GM23338 (cell line): ENCODE measurements at regions not wholly inside any gene's neighbourhood (a gene's known extent, or its start where the extent isn't known, plus 50 kb on each side); places are given as distances from the start of the nearest gene placed in this dataset.

Experiments used
- EZH2 ChIP-seq: fragments of 200-600 bp; sonication (generic); IDR thresholded peaks from one replicate; pipeline ENCODE4 v1.8.0; 2017; ENCODE audit warnings: antibody characterized with exemption, mild to moderate bottlenecking, low read depth; ENCODE audit not compliant: unreplicated experiment
- POLR2AphosphoS5 ChIP-seq: IDR thresholded peaks from 2 replicates; pipeline ENCODE4 v1.6.1; 2016; ENCODE audit warnings: antibody characterized with exemption, low read depth
- STAT1 ChIP-seq: IDR thresholded peaks from one replicate; pipeline ENCODE4 v1.6.1; 2016; ENCODE audit warnings: antibody characterized with exemption; ENCODE audit not compliant: unreplicated experiment
- TF ChIP-seq, protein P1 (sequence below), 2 experiments: fragments of 200-600 bp in 1 of 2; sonication (generic) in 1 of 2; conservative IDR thresholded peaks; 2 replicates each; pipeline versions ENCODE4 v1.5.1 to v1.6.1; 2016 to 2017; ENCODE audit warnings: antibody characterized with exemption in 2 of 2, low read depth in 2 of 2, mild to moderate bottlenecking in 2 of 2, moderate library complexity in 1 of 2
- TF ChIP-seq, protein P2 (sequence below): IDR thresholded peaks from 2 replicates; pipeline ENCODE4 v1.6.1; 2016; ENCODE audit warnings: antibody characterized with exemption

DNA sequence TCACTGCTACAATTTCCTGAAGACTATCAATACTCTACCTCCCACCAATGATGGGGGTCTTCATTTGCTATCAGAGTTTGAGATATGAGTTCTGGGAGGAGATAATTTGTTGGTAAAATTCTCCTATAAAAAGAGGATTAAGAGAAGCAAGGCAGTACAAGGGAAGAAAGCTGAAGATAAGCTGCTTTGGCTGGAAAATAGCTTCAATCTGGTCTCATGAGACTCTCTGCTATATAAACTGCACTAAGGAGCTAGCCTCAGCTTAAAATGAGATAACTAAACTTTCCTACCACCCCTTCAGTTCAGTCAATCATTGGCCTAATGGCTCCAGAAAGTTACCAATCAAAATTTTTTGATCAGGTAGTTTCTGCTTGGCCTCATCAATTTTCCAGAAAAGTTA is 2105.0 kb downstream of the ARAP2 start:
- TF ChIP-seq, protein P1, sequence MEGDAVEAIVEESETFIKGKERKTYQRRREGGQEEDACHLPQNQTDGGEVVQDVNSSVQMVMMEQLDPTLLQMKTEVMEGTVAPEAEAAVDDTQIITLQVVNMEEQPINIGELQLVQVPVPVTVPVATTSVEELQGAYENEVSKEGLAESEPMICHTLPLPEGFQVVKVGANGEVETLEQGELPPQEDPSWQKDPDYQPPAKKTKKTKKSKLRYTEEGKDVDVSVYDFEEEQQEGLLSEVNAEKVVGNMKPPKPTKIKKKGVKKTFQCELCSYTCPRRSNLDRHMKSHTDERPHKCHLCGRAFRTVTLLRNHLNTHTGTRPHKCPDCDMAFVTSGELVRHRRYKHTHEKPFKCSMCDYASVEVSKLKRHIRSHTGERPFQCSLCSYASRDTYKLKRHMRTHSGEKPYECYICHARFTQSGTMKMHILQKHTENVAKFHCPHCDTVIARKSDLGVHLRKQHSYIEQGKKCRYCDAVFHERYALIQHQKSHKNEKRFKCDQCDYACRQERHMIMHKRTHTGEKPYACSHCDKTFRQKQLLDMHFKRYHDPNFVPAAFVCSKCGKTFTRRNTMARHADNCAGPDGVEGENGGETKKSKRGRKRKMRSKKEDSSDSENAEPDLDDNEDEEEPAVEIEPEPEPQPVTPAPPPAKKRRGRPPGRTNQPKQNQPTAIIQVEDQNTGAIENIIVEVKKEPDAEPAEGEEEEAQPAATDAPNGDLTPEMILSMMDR (conservative IDR thresholded peaks at IDR 0.05; ENCODE audit: low read depth in 2 of 2): no peak
- TF ChIP-seq, protein P2, sequence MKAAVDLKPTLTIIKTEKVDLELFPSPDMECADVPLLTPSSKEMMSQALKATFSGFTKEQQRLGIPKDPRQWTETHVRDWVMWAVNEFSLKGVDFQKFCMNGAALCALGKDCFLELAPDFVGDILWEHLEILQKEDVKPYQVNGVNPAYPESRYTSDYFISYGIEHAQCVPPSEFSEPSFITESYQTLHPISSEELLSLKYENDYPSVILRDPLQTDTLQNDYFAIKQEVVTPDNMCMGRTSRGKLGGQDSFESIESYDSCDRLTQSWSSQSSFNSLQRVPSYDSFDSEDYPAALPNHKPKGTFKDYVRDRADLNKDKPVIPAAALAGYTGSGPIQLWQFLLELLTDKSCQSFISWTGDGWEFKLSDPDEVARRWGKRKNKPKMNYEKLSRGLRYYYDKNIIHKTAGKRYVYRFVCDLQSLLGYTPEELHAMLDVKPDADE: no peak
- no peak for TF ChIP-seq EZH2
- TF ChIP-seq STAT1: no peak
- TF ChIP-seq POLR2AphosphoS5: no peak
